ENCODE measurements at regions not wholly inside any gene's neighbourhood (a gene's known extent, or its start where the extent isn't known, plus 50 kb on each side); places are given as distances from the start of the nearest gene placed in this dataset.

DNA sequence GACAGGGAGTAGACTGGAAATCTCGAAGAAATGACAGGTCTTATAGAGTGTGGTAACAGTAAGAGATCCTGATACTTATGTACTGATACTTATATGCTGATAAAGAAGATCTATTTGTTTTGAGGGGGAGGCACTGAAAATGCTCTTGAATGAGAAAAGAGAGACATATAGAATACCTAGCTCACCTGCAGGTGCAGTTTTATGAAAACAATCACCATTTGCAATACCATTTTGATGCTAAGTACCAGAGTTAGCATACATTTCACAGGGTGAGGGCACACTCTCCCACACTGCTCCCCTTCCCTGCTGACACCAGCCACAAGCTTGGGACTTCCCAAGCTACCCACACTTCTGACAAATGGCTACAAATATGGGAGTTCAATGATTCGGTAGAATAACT is 1490.1 kb upstream of the IGFBP7 start:
- TF ChIP-seq, protein P1, sequence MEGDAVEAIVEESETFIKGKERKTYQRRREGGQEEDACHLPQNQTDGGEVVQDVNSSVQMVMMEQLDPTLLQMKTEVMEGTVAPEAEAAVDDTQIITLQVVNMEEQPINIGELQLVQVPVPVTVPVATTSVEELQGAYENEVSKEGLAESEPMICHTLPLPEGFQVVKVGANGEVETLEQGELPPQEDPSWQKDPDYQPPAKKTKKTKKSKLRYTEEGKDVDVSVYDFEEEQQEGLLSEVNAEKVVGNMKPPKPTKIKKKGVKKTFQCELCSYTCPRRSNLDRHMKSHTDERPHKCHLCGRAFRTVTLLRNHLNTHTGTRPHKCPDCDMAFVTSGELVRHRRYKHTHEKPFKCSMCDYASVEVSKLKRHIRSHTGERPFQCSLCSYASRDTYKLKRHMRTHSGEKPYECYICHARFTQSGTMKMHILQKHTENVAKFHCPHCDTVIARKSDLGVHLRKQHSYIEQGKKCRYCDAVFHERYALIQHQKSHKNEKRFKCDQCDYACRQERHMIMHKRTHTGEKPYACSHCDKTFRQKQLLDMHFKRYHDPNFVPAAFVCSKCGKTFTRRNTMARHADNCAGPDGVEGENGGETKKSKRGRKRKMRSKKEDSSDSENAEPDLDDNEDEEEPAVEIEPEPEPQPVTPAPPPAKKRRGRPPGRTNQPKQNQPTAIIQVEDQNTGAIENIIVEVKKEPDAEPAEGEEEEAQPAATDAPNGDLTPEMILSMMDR (IDR thresholded peaks at IDR 0.05), result no peak
- no peak for TF ChIP-seq POLR2A (IDR thresholded peaks at IDR 0.05)

Measured in heart left ventricle (tissue), 13 donors.